Gastroesophageal sphincter (tissue), 4 donors: ENCODE measurements at regions not wholly inside any gene's neighbourhood (a gene's known extent, or its start where the extent isn't known, plus 50 kb on each side); places are given as distances from the start of the nearest gene placed in this dataset.

Experiments used
- ATAC-seq: fragments of 150-250 bp; one replicate; pipeline ENCODE4 v1.9.1; 2016; ENCODE audit warnings: mild to moderate bottlenecking, moderate library complexity
- H3K27ac ChIP-seq, 4 donors: fragments of 200-600 bp; sonication (generic) in 3 of 4; 1 replicate in 3 of 4; 2 replicates in 1 of 4; pipeline ENCODE4 v1.5.1; 2016 to 2019
- H3K27me3 ChIP-seq: fragments of 200-600 bp; sonication (generic); one replicate; pipeline ENCODE4 v1.5.1; 2019
- H3K36me3 ChIP-seq, 2 donors: fragments of 200-600 bp; sonication (generic); one replicate each; pipeline ENCODE4 v1.5.1; 2019; ENCODE audit warnings: control low read depth in 1 of 2
- H3K4me1 ChIP-seq, 3 donors: fragments of 200-600 bp; sonication (generic); 1 replicate in 2 of 3; 2 replicates in 1 of 3; pipeline ENCODE4 v1.5.1; 2016 to 2019; ENCODE audit warnings: control low read depth in 2 of 3
- H3K4me3 ChIP-seq, 2 donors: fragments of 200-600 bp; sonication (generic); one replicate each; pipeline ENCODE4 v1.5.1; 2019; ENCODE audit warnings: mild to moderate bottlenecking in 1 of 2, moderate library complexity in 1 of 2
- H3K9me3 ChIP-seq, 3 donors: fragments of 200-600 bp; sonication (generic); one replicate each; pipeline ENCODE4 v1.5.1; 2017 to 2019; ENCODE audit warnings: control low read depth in 2 of 3
- EP300 ChIP-seq: sonication (generic); formaldehyde crosslinking; IDR thresholded peaks from one replicate; pipeline ENCODE4 v1.6.1; 2017; ENCODE audit warnings: antibody characterized with exemption, mild to moderate bottlenecking
- POLR2A ChIP-seq, 2 donors: fragments of 450-650 bp; IDR thresholded peaks; one replicate each; pipeline ENCODE4 v1.6.1; 2017; ENCODE audit warnings: antibody characterized with exemption in 2 of 2, mild to moderate bottlenecking in 2 of 2, moderate library complexity in 1 of 2
- POLR2AphosphoS5 ChIP-seq: sonication (generic); formaldehyde crosslinking; IDR thresholded peaks from one replicate; pipeline ENCODE4 v1.6.1; 2017; ENCODE audit warnings: antibody characterized with exemption
- WGBS, 2 donors: methylation state at CpG; one replicate each; pipeline ENCODE4 v1.1.5; 2018; ENCODE audit warnings: low coverage in 1 of 2; 5-methylcytosine and 5-hydroxymethylcytosine counted together
- TF ChIP-seq, protein P1 (sequence below), 4 experiments: fragments of 200-600 bp in 2 of 4; fragments of 450-650 bp in 2 of 4; sonication (generic) in 1 of 4; IDR thresholded peaks; one replicate each; pipeline ENCODE4 v1.5.1; 2017 to 2019; ENCODE audit warnings: antibody characterized with exemption in 4 of 4, mild to moderate bottlenecking in 2 of 4, moderate library complexity in 2 of 4

DNA sequence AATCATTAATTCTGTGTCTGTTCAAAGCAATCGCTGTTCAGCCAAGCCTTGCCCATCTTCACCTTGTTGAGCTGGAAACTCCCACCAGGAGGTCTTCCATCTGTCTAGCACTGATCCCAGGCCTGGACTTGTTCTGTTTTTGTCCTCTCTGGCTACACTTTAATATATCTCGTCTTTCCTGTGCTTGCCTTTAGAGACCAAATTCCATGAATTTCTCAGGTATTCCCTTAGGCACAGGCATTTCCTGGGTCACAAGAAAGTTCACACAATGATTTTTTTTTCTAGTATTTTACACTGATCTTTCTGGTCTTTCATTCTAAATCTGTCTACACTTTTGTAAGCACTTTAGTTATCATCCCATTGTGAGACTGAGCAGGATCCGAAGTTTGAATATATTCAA lies 116.4 kb upstream of the CCND2 start:
- no peak overlapping the region for H3K27ac ChIP-seq
- no peaks in the 10 kb centered on the region for H3K9me3 ChIP-seq
- no peaks in the 10 kb centered on the region for H3K4me1 ChIP-seq
- no peak overlapping the region for H3K4me3 ChIP-seq
- no peaks in the 10 kb centered on the region for H3K27me3 ChIP-seq
- TF ChIP-seq POLR2A (IDR thresholded peaks at IDR 0.05) (no peak), EP300 (no peak), POLR2AphosphoS5 (no peak)
- TF ChIP-seq, protein P1, sequence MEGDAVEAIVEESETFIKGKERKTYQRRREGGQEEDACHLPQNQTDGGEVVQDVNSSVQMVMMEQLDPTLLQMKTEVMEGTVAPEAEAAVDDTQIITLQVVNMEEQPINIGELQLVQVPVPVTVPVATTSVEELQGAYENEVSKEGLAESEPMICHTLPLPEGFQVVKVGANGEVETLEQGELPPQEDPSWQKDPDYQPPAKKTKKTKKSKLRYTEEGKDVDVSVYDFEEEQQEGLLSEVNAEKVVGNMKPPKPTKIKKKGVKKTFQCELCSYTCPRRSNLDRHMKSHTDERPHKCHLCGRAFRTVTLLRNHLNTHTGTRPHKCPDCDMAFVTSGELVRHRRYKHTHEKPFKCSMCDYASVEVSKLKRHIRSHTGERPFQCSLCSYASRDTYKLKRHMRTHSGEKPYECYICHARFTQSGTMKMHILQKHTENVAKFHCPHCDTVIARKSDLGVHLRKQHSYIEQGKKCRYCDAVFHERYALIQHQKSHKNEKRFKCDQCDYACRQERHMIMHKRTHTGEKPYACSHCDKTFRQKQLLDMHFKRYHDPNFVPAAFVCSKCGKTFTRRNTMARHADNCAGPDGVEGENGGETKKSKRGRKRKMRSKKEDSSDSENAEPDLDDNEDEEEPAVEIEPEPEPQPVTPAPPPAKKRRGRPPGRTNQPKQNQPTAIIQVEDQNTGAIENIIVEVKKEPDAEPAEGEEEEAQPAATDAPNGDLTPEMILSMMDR (IDR thresholded peaks at IDR 0.05) = no peak
- ATAC-seq = no peak
- no peaks in the 10 kb centered on the region for H3K36me3 ChIP-seq
- 72 to 78% methylated on average over 2 to 3 of the region's 3 CpGs for WGBS, 2 donors

DNA sequence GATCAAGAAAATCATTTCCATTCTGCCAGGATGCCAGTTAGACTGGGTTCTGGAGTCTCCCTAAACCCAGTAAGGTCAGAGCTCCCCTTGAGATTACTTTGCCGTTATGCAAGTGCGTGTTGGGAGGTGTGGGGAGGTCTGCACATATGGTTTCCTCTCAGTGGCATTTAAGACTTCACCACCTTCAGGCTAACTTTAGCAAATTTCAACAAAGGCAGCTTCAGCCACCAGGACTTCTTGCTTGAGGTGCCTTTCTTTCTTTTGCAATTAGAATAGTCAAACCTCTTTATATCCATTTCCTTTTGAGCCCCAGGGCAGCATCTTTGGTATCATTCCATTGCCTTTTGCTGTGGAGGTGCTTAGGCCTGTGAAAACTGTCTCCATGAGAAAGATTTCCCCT lies 117.2 kb upstream of the CCND2 start:
- no peak for ATAC-seq

DNA sequence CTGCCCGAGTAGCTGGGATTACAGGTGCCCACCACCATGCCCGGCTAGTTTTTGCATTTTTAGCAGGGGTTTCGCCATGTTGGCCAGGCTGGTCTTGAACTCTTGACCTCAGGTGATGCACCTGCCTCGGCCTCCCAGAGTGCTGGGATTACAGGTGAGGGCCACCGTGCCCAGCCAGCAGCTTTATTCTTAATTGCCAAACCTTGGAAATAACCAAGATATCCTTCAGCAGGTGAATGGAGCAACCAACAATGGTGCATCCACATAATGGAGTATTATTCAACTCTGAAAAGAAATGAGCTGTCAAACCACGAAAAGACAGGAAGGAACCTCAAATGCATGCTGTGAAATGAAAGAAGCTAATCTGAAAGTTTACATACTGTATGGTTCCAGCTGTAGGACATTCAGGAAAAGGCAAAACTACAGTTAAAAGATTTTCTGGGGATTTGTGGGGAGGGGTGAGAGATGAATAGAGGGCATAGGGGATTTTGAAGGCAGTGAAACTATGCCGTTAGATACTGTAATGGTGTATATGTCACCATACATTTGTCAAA lies 118.8 kb upstream of the CCND2 start:
- WGBS, 2 donors = 80 to 83% methylated on average over 1 to 3 of the region's 7 CpGs
- H3K27ac ChIP-seq = no peak overlapping the region
- no peaks in the 10 kb centered on the region for H3K36me3 ChIP-seq
- H3K4me1 ChIP-seq = no peaks in the 10 kb centered on the region
- H3K9me3 ChIP-seq = no peaks in the 10 kb centered on the region
- ATAC-seq = no peak
- TF ChIP-seq POLR2AphosphoS5 (no peak), EP300 (no peak), POLR2A (IDR thresholded peaks at IDR 0.05) (no peak)
- TF ChIP-seq, protein P1 (IDR thresholded peaks at IDR 0.05) = no peak
- H3K27me3 ChIP-seq = peaks cover 7% of the 10 kb centered on the region
- H3K4me3 ChIP-seq = no peak overlapping the region

More for the DNA sequence above, 117.2 kb upstream of the CCND2 start:
- H3K9me3 ChIP-seq = no peaks in the 10 kb centered on the region
- H3K27me3 ChIP-seq = no peaks in the 10 kb centered on the region
- no peaks in the 10 kb centered on the region for H3K4me1 ChIP-seq
- H3K36me3 ChIP-seq = no peaks in the 10 kb centered on the region
- TF ChIP-seq, protein P1 (IDR thresholded peaks at IDR 0.05) = no peak
- TF ChIP-seq EP300 = no peak
- no peak for TF ChIP-seq POLR2A (IDR thresholded peaks at IDR 0.05)
- no peak for TF ChIP-seq POLR2AphosphoS5
- WGBS, 2 donors = 86 to 100% methylated on average over 1 to 2 of the region's 2 CpGs
- H3K27ac ChIP-seq = no peak overlapping the region
- H3K4me3 ChIP-seq = no peak overlapping the region

DNA sequence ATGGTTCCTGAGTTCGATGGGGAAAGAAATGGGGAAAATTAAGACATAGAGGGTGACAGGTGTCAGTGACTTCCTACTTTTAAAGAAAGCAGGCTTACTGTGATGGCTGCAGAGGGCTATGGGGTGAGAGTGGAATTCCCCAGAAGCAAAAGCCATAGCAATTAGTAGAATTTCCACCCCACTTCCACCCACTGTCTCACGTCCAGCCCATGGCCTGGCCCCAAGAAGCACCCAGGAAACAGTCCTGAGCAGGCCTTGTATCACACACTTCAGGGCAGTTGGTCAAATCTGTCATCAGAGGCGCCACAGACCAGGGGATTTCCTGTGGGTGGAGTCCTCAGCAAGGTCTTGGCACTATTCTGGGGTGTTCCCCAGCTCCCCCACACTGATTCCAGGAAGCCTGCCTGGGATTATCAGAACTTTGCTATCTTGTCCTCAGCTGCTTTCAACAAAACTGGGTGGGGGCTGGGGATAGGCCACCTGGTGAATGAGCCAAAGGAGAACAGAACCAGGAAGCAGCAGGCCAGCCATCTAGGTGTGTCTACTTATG lies 120.1 kb upstream of the CCND2 start:
- Histone ChIP-seq H3K9me3 (no peaks in the 10 kb centered on the region), H3K27ac (no peak overlapping the region), H3K36me3 (no peaks in the 10 kb centered on the region), H3K27me3 (peaks cover 7% of the 10 kb centered on the region), H3K4me1 (no peaks in the 10 kb centered on the region), H3K4me3 (no peak overlapping the region)
- no peak for ATAC-seq
- TF ChIP-seq POLR2AphosphoS5 (no peak), POLR2A (IDR thresholded peaks at IDR 0.05) (no peak), EP300 (no peak)
- TF ChIP-seq, protein P1 (IDR thresholded peaks at IDR 0.05) = no peak
- WGBS, 2 donors = 60 to 91% methylated on average over 1 to 3 of the region's 3 CpGs

DNA sequence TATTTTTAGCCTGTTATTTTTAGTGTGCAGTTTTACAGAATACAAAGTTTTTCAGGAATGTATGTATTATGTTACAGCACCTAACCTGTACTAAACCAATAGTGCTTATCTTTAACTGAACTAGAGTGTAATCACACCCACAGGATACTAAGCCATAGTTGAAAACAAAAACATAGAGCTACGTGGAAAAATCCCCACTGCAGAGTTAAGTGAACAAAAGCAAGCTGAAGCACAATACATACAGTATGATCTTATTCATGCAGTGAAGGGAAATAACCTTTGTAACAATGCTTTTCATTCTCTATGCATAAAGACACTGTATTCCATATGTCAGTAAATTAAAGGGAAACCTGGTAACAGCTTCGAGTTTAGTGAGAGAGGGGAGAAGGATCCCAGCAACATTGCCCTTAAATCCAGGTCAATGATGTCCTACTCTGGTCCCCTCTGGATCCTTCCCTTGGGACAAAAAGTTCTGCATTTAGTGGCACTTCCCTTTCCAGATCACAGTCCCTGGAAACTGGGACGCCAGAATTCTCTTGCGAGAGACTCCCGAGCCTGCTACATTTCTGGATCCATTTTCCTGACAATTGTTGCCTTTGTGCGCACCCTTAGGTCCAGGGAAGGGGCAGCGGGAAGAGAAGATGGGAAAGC lies 121.3 kb upstream of the CCND2 start:
- 68 to 71% methylated on average over 4 to 7 of the region's 7 CpGs for WGBS, 2 donors

More for the DNA sequence above, 121.3 kb upstream of the CCND2 start:
- no peak for TF ChIP-seq POLR2AphosphoS5
- TF ChIP-seq, protein P1 (IDR thresholded peaks at IDR 0.05) = no peak
- no peak for TF ChIP-seq EP300
- TF ChIP-seq POLR2A (IDR thresholded peaks at IDR 0.05) = no peak
- peaks cover 9% of the 10 kb centered on the region for H3K27me3 ChIP-seq
- no peaks in the 10 kb centered on the region for H3K4me1 ChIP-seq
- H3K27ac ChIP-seq = no peak overlapping the region
- no peaks in the 10 kb centered on the region for H3K9me3 ChIP-seq
- no peak for ATAC-seq
- H3K4me3 ChIP-seq = no peak overlapping the region
- H3K36me3 ChIP-seq = no peaks in the 10 kb centered on the region
